DND-41 (cell line): ENCODE measurements at regions not wholly inside any gene's neighbourhood (a gene's known extent, or its start where the extent isn't known, plus 50 kb on each side); places are given as distances from the start of the nearest gene placed in this dataset.

Source experiments
- ATAC-seq: fragments of 200-7000 bp; cut with Tn5 transposase; 3 replicates; pipeline ENCODE4 v1.9.1; 2021; ENCODE audit warnings: low read depth; ENCODE audit not compliant: insufficient read depth
- DNase-seq: peaks from one replicate; pipeline ENCODE4 v3.0.0-alpha.2; 2020
- H2AFZ ChIP-seq: 2 replicates; pipeline ENCODE4 v1.6.0; 2012; ENCODE audit warnings: low read depth, low read length
- H3K27ac ChIP-seq: 2 replicates; pipeline ENCODE4 v1.5.1; 2012; ENCODE audit warnings: low read length, inconsistent platforms
- H3K27me3 ChIP-seq: fragments of 200-600 bp; sonication (generic); 2 replicates; pipeline ENCODE4 v1.6.0; 2012; ENCODE audit warnings: low read length, mild to moderate bottlenecking, inconsistent platforms; ENCODE audit not compliant: insufficient read depth, poor library complexity
- H3K36me3 ChIP-seq: 2 replicates; pipeline ENCODE4 v1.5.1; 2012; ENCODE audit warnings: low read length, inconsistent platforms; ENCODE audit not compliant: insufficient read depth
- H3K4me1 ChIP-seq: 2 replicates; pipeline ENCODE4 v1.5.1; 2012; ENCODE audit warnings: mild to moderate bottlenecking, low read length; ENCODE audit not compliant: insufficient read depth
- H3K4me2 ChIP-seq: 2 replicates; pipeline ENCODE4 v1.6.0; 2012; ENCODE audit warnings: mild to moderate bottlenecking, moderate library complexity, low read length, inconsistent platforms; ENCODE audit not compliant: insufficient read depth
- H3K4me3 ChIP-seq, 2 experiments: fragments of 200-600 bp in 1 of 2; shearing (Covaris generic) in 1 of 2; 2 replicates each; pipeline ENCODE4 v1.5.1; 2012 to 2016; ENCODE audit warnings: inconsistent platforms in 2 of 2, low read length in 2 of 2, mild to moderate bottlenecking in 2 of 2, low read depth in 1 of 2, moderate library complexity in 1 of 2
- H3K79me2 ChIP-seq: 2 replicates; pipeline ENCODE4 v1.6.0; 2012; ENCODE audit warnings: low read length, inconsistent platforms; ENCODE audit not compliant: insufficient read depth
- H3K9ac ChIP-seq: 2 replicates; pipeline ENCODE4 v1.6.0; 2012; ENCODE audit warnings: low read depth, mild to moderate bottlenecking, inconsistent platforms, low read length, moderate library complexity
- H3K9me3 ChIP-seq: 2 replicates; pipeline ENCODE4 v1.5.1; 2012; ENCODE audit warnings: low read length, moderate library complexity, mild to moderate bottlenecking, inconsistent platforms; ENCODE audit not compliant: insufficient read depth, severe bottlenecking
- H4K20me1 ChIP-seq: 2 replicates; pipeline ENCODE4 v1.6.0; 2012; ENCODE audit warnings: low read length; ENCODE audit not compliant: insufficient read depth
- EZH2 ChIP-seq: IDR thresholded peaks from 3 replicates; pipeline ENCODE4 v1.6.1; 2012; ENCODE audit warnings: borderline replicate concordance, low read depth, mild to moderate bottlenecking, moderate library complexity, low read length, inconsistent platforms; ENCODE audit not compliant: severe bottlenecking
- TF ChIP-seq, protein P1 (sequence below): IDR thresholded peaks from 2 replicates; pipeline ENCODE4 v1.5.1; 2012; ENCODE audit warnings: borderline replicate concordance, low read length, moderate library complexity, mild to moderate bottlenecking; ENCODE audit not compliant: poor library complexity, severe bottlenecking; ENCODE audit errors: extremely low read depth

DNA sequence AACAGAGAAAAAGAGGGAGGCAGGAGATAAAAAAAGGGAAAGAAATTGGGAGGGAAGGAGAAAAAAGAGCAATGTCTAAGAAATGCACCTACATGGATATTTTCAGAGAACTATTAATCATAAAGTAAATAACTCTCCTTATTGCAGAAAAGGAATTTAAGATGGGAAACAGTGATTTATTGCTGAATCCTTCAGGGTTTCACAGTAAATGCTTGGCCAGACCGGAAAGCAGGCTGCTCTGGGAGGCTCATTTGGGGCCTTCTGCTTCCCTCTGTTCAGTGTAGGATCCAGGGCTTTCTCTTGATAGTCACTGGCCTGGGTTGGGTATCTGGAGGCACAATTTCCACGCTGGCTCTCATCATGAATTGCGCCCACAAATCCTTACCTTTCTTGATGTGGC is 324.3 kb upstream of the SORL1-AS1 start:
- Histone ChIP-seq H3K36me3 (no peaks in the 10 kb centered on the region), H4K20me1 (no peaks in the 10 kb centered on the region), H2AFZ (no peak overlapping the region), H3K9me3 (no peaks in the 10 kb centered on the region), H3K4me3 (no peak overlapping the region), H3K27me3 (peaks cover 17% of the 10 kb centered on the region), H3K79me2 (no peaks in the 10 kb centered on the region), H3K27ac (no peak overlapping the region), H3K9ac (no peak overlapping the region), H3K4me1 (no peaks in the 10 kb centered on the region), H3K4me2 (no peak overlapping the region)
- no peak for DNase-seq
- no peak for ATAC-seq
- TF ChIP-seq EZH2: no peak
- TF ChIP-seq, protein P1, sequence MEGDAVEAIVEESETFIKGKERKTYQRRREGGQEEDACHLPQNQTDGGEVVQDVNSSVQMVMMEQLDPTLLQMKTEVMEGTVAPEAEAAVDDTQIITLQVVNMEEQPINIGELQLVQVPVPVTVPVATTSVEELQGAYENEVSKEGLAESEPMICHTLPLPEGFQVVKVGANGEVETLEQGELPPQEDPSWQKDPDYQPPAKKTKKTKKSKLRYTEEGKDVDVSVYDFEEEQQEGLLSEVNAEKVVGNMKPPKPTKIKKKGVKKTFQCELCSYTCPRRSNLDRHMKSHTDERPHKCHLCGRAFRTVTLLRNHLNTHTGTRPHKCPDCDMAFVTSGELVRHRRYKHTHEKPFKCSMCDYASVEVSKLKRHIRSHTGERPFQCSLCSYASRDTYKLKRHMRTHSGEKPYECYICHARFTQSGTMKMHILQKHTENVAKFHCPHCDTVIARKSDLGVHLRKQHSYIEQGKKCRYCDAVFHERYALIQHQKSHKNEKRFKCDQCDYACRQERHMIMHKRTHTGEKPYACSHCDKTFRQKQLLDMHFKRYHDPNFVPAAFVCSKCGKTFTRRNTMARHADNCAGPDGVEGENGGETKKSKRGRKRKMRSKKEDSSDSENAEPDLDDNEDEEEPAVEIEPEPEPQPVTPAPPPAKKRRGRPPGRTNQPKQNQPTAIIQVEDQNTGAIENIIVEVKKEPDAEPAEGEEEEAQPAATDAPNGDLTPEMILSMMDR: no peak

DNA sequence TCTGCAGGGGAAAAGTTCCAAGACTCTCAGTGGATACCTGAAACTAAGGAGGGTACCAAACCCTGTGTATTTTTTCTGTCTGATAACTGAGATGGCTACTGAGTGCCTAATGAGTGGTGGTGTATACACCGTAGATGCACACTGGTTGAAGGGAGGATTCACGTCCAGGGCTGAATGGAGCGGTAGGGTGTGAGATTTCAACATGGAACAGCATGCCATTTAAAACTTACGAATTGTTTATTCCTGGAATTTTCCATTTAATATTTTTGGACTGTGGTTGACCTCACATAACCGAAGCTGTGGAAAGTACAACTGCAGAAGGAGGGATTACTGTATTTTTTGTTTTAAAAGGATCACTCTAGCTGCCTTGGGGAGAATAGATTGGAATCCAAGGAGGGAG is 322.5 kb upstream of the SORL1-AS1 start:
- no peak for DNase-seq
- Histone ChIP-seq H3K9ac (no peak overlapping the region), H3K4me3 (no peak overlapping the region), H3K36me3 (no peaks in the 10 kb centered on the region), H3K27me3 (peaks cover 17% of the 10 kb centered on the region), H3K79me2 (no peaks in the 10 kb centered on the region), H3K27ac (no peak overlapping the region), H2AFZ (no peak overlapping the region), H4K20me1 (no peaks in the 10 kb centered on the region), H3K4me1 (no peaks in the 10 kb centered on the region), H3K4me2 (no peak overlapping the region), H3K9me3 (no peaks in the 10 kb centered on the region)
- no peak for ATAC-seq
- no peak for TF ChIP-seq EZH2
- TF ChIP-seq, protein P1: no peak

DNA sequence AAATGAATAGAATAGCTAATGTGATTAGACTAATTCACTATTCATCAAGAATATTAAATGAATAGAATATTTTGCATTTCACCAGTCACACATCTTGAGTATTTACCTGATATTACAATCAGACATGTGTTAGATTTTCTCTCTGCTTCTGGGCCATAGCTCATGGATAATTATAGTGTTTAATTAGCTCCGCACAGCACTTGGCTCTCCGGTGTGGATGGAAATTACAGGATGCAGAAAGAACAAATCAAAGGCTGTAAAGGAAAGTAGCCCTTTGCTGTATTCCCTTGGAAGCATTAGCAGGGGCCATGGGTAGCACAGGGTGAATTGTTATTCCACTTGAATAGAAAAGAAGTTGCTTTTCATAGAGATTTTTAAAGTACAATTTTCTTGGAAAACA is 320.3 kb upstream of the SORL1-AS1 start:
- DNase-seq (no peak), ATAC-seq (no peak)
- H3K9me3 ChIP-seq: no peaks in the 10 kb centered on the region

More for the DNA sequence above, 320.3 kb upstream of the SORL1-AS1 start:
- no peak overlapping the region for H2AFZ ChIP-seq
- H3K27me3 ChIP-seq: peaks cover 17% of the 10 kb centered on the region
- no peak for TF ChIP-seq EZH2
- TF ChIP-seq, protein P1: no peak
- no peaks in the 10 kb centered on the region for H4K20me1 ChIP-seq
- H3K4me1 ChIP-seq: no peaks in the 10 kb centered on the region
- H3K27ac ChIP-seq: no peak overlapping the region
- no peak overlapping the region for H3K4me2 ChIP-seq
- H3K36me3 ChIP-seq: no peaks in the 10 kb centered on the region
- H3K9ac ChIP-seq: no peak overlapping the region
- no peak overlapping the region for H3K4me3 ChIP-seq
- H3K79me2 ChIP-seq: no peaks in the 10 kb centered on the region
